GM21526 (cell line): ENCODE measurements at regions not wholly inside any gene's neighbourhood (a gene's known extent, or its start where the extent isn't known, plus 50 kb on each side); places are given as distances from the start of the nearest gene placed in this dataset.
"Not testable (repeated sequence)": the region's sequence is repeated elsewhere in the genome, so short reads cannot be mapped to it uniquely, and the experiment has no call there.

Source experiments
- ATAC-seq: cut with Tn5 transposase; IDR thresholded peaks from one replicate; pipeline ENCODE4 v1.9.1; 2021; ENCODE audit warnings: moderate library complexity; ENCODE audit not compliant: unreplicated experiment, low FRiP score

DNA sequence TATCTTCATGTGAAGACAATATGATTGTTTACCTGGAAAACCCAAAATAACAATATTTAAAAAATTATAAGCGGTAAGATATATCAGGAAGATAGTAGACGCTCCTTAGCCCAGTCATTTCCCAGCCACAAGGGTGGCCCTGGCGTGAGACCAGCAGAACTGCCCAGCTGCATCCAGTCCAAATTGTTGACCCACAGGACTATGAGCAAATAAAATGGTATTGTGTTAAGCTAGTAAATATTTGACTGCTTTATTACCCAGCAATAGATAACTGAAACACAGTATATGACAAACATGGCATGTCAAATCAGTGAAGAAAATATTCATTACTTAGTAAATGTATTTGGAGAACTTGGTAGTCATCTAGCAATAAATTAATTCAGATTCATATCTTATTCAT, 294.3 kb upstream of the SPAG17 start:
- ATAC-seq, result no peak

DNA sequence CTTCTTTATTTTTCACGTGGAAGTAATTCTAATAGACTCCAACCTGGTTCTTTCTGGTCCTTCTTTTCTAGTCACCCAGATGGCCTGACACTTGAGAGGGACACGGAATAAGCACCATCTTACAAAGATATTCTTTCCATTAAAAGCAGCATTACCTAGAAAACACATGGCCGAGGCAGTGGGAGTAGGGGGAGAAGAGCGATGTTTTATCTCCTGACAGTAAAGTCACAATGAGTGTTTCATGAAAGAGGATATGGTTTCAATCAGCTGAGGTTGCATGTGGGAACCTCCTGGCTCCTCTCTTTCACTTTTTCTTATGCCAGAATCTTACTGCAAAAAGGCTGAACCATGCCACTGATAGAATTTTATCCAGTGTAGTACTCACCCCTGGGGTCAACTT, 288.8 kb upstream of the SPAG17 start:
- ATAC-seq, result no peak

DNA sequence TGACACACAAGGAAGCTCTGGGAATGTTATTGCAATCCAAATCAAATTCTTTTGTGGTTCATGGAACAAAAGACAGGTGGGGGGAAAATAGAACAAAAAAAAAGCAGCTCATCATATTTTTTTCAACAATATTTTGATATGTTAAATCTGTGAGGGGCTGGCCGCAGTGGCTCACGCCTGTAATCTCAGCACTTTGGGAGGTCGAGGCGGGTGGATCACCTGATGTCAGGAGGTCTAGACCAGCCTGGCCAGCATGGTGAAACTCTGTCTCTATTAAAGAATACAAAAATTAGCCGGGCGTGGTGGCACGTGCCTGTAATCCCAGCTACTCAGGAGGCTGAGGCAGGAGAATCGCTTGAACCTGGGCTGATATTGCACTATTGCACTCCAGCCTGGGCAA, 279.4 kb upstream of the SPAG17 start:
- not testable (repeated sequence) for ATAC-seq

DNA sequence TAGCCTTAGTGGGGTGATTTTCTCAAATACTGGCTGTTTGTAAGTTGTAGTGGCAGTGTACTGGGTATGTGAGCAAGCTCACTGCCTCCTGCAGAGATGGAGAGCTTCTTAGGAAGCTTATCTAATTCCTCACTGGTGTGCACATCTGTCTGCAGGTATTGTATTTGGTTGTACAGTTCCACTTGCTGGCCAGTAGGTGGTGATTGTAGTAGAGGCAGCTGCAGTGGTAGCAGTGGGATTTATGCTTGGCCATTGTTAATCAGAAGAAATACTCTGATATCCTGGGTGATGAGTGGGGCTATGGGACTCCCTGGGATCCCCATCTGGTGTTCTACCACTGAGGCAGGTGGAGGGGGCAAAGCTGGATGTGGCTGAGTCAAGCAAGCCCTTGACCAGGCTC, 276.1 kb upstream of the SPAG17 start:
- peak; percentile 62 for ATAC-seq

DNA sequence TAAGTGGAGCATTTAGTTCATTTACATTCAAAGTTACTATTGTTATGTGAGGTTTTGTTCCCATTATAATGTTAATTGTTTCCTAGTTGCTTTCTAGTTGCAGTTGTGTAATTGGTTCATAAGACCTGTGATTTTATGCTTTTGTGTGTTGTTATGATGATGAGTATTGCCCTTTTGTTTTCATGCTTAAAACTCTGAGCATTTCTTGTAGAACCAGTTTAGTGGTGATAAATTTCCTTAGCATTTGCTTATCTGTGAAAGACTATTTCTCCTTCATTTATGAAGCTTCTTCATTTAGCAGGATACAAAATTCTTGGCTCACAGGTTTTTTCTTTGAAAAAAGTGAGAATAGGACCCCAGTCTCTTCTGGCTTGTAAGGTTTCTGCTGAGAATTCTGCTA, 274.8 kb upstream of the SPAG17 start:
- no peak for ATAC-seq

DNA sequence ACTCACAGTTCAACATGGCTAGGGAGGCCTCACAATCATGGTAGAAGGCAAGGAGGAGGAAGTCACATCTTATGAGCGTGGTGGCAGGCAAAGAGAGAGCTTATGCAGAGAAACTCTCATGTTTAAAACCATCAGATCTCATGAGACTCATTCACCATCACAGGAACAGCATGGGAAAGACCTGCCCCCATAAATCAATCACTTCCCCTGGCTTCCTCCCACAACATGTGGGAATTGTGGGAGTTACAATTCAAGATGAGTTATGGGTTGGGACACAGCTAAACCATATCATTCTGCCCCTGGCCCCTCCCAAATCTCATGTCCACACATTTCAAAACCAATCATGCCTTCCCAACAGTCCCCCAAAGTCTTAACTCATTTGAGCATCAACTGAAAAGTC, 268.8 kb upstream of the SPAG17 start:
- not testable (repeated sequence) for ATAC-seq

DNA sequence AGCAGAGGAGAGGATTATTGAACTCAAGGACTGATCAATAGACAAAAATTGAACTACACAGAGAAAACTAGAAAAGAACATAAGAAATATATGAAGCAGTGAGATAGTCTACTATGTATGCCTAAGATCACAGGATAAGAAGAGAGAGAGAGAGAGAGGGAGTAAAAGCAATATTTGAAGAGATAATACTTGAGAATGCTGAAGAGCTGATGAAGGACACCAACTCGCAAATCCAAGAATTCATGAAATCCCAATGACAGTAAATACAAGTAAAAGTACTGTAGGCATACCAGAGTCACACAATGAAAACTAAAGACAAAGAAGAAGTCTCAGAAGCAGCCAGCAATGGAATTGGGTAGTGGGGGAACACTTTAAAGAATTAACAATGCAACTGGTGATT, 260.1 kb upstream of the SPAG17 start:
- ATAC-seq, result no peak

DNA sequence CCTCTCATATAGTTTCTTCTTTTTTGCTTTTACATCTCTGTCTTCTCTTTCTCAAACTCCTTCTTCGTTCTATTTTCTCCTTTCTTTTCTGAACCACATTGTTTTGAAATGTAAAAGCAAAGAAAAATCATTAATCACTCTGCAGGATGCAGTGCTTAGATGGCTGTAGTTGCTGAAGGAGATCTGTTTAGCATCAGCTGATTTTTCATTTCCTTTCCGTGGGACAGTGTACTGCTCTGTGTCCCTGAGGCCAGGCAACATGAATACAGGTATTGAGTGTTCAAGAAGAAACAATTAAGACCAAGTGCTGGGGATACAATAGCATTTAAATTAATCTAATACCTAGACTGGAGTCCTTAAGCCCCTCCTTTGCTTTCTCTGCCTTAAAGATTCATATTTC, 257.2 kb upstream of the SPAG17 start:
- ATAC-seq, result no peak

DNA sequence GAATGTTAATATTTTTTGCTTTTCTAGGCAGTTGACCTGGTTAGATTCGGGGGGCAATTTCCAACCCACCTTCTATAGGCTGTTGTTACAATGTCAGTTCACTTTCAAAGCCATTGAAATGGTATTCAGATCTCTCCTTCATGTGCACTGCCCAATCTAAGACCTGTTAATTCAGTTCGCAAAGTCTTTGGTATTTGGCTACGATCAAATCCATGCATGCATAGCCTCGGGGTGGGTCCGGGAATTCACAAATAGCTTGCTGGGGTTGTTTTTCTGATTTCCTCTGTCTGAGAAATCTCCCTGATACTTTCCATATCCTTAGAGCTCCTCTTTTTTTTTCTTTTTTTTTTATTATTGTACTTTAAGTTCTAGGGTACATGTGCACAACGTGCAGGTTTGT, 252.6 kb upstream of the SPAG17 start:
- ATAC-seq, result no peak

DNA sequence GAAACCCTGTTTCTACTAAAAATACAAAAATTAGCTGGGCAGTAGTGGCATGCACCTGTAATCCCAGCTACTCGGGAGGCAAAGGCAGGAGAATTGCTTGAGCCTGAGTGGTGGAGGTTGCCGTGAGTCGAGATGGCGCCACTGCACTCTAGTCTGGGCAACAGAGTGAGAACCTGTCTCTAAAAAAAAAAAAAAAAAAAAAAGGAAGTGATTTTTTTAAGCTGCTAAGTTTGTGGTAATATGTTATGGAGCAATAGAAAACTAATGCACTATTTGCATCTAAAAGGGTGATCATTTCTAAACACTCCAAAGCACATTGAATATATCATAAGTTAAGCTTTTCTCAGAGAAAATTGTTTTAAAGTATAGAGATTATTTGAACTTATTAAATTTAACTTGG, 244.8 kb upstream of the SPAG17 start:
- no peak for ATAC-seq

DNA sequence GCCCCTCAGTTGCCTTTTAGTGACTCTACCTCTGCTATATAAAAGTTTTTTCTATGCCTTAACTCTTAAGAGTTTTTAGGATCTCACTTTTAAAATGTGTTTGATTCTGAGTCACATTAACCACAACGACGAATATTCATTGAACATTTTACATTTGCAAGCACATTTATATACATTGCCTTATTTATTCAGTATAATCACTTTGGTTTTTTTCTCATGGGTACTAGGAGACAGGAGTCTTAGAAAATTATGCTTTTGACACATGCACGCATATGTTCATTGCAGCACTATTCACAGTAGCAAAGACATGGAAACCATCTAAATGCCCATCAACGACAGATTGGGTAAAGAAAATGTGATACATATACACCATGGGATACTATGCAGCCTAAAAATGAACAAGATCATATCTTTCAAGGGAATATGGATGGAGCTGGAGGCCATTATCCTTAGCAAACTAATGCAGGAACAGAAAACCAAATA, 236.9 kb upstream of the SPAG17 start:
- ATAC-seq, result no peak

DNA sequence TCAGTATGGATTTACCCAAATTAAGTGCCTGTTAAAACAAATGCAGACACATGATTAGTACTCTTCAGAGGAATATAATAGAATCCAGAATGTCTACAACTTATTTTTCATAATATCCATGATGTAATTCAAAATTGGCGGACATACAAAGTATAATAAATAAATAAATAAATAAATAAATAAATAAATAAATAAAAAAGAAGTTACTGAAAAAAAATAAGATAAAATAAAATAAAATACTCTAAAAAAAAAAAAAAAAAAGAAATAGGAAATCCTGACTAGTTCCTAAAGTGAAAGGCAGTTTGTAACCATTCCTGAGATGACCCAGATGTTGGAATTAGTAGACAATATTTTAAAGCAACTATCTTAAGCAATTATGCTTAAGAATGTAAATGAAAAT, 219.0 kb upstream of the SPAG17 start:
- no peak for ATAC-seq

DNA sequence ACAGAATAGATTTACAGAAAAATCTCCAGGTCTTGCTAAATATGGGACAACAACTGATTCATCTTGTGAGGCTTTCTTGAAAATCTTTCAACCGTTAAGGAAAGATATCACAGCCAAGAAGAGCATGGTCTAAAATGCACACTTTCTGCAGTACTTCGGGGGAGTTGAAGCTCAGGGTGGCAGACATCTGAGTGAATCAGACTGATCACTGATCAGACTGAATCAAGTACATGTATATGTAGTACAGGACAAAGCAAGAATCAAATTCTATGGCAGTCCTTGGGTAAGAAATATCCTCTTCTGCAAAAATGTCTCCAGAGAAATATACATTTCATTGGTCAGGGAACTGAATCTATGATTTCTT, 212.4 kb upstream of the SPAG17 start:
- ATAC-seq, result no peak

DNA sequence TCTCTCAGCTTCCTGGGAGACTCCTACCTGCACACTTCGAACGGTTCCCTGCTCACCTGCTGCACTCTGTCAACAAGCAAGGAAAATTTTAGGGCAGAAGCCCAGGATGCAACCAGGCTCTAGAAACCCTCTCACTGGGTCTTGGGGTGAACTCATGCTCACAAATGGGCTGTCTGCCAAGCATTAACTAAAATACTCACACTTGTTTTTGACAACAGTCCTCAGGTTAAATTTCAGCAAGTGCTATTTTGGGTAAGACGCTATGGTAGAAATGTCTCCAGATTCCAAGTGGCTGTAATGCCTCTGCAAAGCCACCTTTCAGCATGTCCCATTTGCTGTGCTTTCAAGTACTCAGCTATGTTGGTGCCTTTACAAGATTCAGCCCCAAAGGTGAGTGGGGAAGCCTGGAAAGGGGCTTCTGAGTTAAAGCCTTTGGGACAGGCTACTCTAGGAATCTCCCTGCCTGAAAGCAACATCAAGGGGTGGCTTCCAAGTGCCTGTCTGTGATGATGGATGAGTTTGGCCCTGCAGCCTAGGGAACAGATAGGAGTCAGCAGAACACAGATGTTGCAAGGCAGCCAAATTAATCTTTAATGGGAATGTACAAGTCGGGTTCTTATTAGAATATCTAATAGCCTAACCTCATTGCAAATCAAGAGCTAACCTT, 211.9 kb upstream of the SPAG17 start:
- ATAC-seq, result no peak

DNA sequence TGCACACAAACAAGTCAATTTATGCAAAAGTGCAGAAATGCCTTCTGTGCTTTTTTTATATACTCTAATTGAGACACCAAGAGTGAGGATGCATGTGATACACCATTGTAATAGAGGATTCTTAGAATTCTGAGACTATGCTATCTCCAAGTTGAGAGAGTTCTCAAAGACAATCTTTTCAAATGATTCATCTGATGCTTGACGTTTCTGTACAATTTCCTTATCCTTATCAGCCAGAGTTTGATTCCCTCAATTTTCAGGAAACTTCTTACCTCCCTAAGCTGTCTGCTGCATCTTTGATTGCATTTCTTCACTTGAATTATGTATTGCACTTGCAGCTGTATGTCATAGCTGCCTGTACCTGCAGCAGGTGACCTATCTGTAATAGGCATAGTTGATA, 211.3 kb upstream of the SPAG17 start:
- ATAC-seq, result no peak

DNA sequence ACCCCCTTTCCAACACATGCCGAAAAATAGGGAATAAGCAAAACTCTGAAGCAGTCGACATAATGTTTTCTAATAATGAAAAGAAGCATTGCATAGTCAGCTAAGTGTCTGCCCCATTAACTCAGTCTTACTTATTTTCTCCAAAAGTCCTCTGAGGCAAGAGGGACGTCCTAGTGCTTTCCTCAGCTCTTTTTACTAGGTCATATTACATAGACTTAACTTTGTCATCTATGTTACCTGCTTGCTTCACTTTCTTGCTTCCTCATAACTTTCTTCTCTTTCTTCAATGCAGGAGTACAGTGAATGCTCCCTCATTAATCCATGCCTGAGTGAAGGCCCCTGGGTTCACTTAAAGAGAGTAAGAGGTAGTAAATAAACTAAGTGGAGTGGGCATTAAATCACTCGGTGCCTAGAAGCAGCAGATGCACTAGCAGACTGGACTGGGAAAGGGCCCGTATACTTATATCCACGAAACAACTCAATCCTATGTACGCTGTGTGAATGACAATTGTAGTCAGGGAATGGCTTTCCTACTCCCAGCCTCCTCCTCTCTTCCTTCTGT, 210.5 kb upstream of the SPAG17 start:
- ATAC-seq, result no peak

DNA sequence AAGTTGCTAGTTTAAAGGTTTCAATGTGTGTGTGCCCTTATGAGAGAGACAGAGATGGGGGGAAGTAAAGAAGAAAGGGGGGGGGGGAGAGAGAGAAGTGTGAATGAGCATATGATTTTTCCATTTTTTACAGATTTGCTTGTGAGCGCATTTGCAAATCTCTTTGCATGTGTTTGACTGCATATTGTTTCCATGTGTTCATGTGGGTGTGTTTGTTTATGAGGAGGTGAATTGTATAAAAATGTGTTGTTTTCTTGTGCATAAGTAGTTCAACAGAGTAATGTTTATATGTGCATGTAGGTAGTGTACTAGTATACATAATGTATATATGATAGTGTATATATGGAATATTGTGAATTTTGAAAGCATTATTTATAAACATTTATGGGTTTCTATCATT, 205.9 kb upstream of the SPAG17 start:
- no peak for ATAC-seq

DNA sequence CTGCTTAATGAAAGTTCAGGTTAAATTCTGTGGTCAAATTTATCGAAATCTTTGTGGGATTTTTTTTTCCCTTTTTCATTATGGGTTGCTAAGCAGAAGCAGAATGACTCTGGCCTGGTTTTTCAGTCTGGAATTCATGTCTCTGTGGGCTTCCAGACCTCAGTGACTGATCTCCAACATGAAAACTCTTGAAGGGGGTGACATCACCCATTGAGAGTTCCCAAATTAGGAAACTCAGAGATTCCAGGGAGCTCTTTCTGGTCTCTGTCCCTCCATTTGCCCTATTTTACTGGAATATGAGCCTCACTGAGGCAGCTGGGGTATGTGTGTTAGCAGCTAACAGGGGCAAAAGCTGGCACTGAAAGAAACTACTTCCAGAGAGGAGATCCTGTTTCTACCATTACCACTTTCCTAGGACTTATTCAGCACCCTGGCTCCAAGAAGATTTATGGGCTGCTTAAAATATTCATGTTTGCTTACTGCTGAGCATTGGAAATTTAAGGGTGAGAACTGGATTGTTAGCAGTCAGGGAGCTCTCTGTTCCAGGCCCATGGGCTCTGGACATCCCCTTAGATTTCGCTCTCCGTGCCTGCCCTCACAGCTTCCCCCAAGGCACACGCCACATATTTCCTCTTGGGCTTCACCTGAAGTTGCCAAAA, 203.4 kb upstream of the SPAG17 start:
- ATAC-seq, result no peak

DNA sequence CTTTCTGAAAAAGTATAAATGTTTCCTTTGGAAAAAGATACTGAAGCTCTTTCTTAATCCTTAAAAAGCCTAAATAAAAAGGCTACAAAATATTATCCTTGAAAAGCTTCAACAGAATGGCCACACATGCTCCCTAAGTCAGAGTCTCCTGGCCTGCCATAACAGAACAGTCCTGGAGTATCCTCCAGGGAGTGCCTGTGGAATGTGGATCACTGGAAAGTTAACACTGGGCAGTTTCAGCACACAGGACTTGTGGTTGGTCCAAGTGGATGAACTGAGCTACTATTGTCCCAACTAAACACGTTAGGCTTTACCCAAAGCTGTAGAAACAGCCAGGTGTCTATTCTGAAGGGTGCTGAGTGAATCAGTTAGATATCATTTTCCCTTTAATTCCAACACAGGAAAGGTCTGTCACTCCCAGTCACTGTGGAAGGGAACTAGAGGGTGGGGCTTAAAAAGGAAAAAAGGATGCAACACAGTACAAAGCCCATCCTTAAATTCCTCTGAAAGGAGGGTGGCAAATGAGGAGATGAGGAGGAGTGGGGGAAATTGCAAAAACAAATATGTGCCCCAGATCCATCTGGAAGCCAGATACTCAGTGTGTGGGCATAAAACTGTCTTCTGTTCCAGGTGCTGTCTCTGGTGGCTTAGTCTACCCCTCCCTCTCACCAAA, 196.3 kb upstream of the SPAG17 start:
- ATAC-seq, result no peak

DNA sequence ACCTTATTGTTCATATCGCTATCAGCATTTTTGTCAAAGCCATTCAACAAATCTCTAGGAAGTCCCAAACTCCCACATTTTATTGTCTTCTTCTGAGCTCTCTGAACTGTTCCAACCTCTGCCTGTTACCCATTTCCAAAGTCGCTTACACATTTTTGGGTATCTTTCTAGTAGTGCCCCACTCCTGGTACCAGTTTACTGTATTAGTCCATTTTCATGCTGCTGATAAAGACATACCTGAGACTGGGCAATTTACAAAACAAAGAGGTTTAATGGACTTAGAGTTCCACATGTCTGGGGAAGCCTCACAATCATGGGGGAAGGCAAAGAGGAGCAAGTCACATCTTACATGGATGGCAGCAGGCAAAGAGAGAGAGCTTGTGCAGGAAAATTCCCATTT, 192.2 kb upstream of the SPAG17 start:
- not testable (repeated sequence) for ATAC-seq

DNA sequence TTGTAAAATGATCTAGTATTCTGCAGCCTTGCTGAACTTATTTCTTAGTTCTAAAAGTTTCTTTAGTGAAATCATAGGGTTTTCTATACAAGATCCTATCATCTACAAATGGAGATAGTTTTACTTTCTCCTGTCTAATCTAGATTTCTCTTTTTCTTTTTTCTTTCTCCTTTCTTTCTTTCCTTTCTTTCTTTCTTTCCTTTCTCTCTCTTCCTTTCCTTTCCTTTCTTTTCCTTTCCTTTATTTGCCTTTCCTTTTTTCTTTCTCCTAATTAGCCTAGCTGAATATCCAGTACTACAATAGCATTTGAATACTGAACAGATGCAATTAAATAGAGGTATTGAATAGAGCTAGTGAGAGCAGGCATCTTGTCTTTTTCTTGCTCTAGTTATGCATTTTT, 186.6 kb upstream of the SPAG17 start:
- ATAC-seq, result no peak

DNA sequence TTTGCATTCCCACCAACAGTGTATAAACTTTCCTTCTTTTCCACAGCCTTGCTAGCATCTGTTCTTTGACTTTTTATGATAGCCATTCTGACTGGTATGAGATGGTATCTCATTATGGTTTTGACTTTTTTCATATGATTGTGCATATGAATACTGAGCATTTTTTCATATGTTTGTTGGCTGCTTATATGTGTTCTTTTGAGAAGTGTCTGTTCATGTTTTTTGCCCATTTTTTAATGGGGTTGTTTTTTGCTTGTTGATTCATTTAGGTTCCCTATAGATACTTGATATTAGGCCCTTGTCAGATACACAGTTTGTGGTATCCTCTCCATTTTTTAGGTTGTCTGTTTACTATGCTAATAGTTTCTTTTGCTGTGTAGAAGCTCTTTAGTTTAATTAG, 185.8 kb upstream of the SPAG17 start:
- ATAC-seq, result no peak
